K562 (cell line): ENCODE measurements at regions not wholly inside any gene's neighbourhood (a gene's known extent, or its start where the extent isn't known, plus 50 kb on each side); places are given as distances from the start of the nearest gene placed in this dataset.

Experiments used
- BHLHE40 ChIP-seq: IDR thresholded peaks from 2 replicates; pipeline ENCODE4 v1.6.1; 2011; ENCODE audit warnings: low read length, improper control_type of control experiment
- DDX20 ChIP-seq: fragments of 450-650 bp; IDR thresholded peaks from 2 replicates; pipeline ENCODE4 v1.6.1; 2016; ENCODE audit warnings: missing genetic modification characterization, low read depth, mild to moderate bottlenecking, missing compliant biosample characterization, moderate library complexity
- KLF16 ChIP-seq: IDR thresholded peaks from 2 replicates; pipeline ENCODE4 v1.6.1; 2016; ENCODE audit warnings: antibody characterized with exemption
- KLF6 ChIP-seq: fragments of 250-450 bp; sonication (Bioruptor Pico); IDR thresholded peaks from 2 replicates; pipeline ENCODE4 v1.4.0; 2020; ENCODE audit warnings: mild to moderate bottlenecking, moderate library complexity, borderline replicate concordance
- MTA3 ChIP-seq: fragments of 450-650 bp; formaldehyde crosslinking; IDR thresholded peaks from 2 replicates; pipeline ENCODE4 v1.6.1; 2017; ENCODE audit warnings: mild to moderate bottlenecking, borderline replicate concordance
- RBM14 ChIP-seq: fragments of 200-400 bp; formaldehyde crosslinking; IDR thresholded peaks from 2 replicates; pipeline ENCODE4 v1.6.1; 2018; ENCODE audit warnings: low read depth, mild to moderate bottlenecking, low read length, moderate library complexity, borderline replicate concordance; ENCODE audit not compliant: insufficient read depth
- ZNF197 ChIP-seq: fragments of 200-800 bp; sonication (Bioruptor generic); IDR thresholded peaks from 2 replicates; pipeline ENCODE4 v1.6.1; 2016; ENCODE audit warnings: low read depth, missing genetic modification characterization, missing compliant biosample characterization
- ZNF41 ChIP-seq: fragments of 250-450 bp; sonication (Bioruptor Pico); conservative IDR thresholded peaks from 2 replicates; pipeline ENCODE4 v1.4.0; 2020; ENCODE audit warnings: mild to moderate bottlenecking
- ZNF699 ChIP-seq: fragments of 250-450 bp; sonication (Bioruptor Pico); IDR thresholded peaks from 2 replicates; pipeline ENCODE4 v1.8.0; 2021; ENCODE audit warnings: mild to moderate bottlenecking, moderate library complexity; ENCODE audit not compliant: insufficient replicate concordance
- TF ChIP-seq, protein P1 (sequence below): fragments of 450-650 bp; IDR thresholded peaks from 2 replicates; pipeline ENCODE4 v1.6.1; 2016; ENCODE audit warnings: mild to moderate bottlenecking, moderate library complexity
- TF ChIP-seq, protein P2 (sequence below): fragments of 450-650 bp; IDR thresholded peaks from one replicate; pipeline ENCODE4 v1.6.1; 2018; ENCODE audit warnings: mild to moderate bottlenecking, moderate library complexity; ENCODE audit not compliant: partially characterized antibody
- TF ChIP-seq, protein P3 (sequence below): fragments of 450-650 bp; formaldehyde crosslinking; conservative IDR thresholded peaks from 2 replicates; pipeline ENCODE4 v1.4.0; 2022; ENCODE audit warnings: mild to moderate bottlenecking, missing genetic modification characterization
- TF ChIP-seq, protein P4 (sequence below): IDR thresholded peaks from 2 replicates; pipeline ENCODE4 v1.6.1; 2016; ENCODE audit warnings: missing genetic modification characterization, missing compliant biosample characterization

DNA sequence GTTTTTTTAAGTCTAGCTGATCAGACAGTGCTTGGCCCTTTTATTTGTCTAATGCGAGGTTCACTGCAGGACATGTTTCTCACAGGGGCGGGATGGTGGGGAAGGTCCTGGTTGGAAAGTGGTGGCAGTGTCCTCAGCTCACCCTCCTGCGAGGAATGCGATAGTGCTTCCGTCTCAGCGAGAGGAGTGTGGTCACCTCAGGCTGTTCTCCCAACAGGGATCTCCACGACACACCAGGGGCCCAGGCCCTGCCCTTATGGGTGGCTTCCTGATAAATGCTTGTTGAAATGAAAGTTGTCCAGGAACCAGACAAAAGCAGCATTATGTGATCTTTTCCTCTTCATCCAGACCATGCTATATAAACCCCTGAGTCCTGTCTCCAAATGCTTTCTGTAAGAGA is 70.1 kb downstream of the BOLA3 start (continued):
- TF ChIP-seq, protein P1, sequence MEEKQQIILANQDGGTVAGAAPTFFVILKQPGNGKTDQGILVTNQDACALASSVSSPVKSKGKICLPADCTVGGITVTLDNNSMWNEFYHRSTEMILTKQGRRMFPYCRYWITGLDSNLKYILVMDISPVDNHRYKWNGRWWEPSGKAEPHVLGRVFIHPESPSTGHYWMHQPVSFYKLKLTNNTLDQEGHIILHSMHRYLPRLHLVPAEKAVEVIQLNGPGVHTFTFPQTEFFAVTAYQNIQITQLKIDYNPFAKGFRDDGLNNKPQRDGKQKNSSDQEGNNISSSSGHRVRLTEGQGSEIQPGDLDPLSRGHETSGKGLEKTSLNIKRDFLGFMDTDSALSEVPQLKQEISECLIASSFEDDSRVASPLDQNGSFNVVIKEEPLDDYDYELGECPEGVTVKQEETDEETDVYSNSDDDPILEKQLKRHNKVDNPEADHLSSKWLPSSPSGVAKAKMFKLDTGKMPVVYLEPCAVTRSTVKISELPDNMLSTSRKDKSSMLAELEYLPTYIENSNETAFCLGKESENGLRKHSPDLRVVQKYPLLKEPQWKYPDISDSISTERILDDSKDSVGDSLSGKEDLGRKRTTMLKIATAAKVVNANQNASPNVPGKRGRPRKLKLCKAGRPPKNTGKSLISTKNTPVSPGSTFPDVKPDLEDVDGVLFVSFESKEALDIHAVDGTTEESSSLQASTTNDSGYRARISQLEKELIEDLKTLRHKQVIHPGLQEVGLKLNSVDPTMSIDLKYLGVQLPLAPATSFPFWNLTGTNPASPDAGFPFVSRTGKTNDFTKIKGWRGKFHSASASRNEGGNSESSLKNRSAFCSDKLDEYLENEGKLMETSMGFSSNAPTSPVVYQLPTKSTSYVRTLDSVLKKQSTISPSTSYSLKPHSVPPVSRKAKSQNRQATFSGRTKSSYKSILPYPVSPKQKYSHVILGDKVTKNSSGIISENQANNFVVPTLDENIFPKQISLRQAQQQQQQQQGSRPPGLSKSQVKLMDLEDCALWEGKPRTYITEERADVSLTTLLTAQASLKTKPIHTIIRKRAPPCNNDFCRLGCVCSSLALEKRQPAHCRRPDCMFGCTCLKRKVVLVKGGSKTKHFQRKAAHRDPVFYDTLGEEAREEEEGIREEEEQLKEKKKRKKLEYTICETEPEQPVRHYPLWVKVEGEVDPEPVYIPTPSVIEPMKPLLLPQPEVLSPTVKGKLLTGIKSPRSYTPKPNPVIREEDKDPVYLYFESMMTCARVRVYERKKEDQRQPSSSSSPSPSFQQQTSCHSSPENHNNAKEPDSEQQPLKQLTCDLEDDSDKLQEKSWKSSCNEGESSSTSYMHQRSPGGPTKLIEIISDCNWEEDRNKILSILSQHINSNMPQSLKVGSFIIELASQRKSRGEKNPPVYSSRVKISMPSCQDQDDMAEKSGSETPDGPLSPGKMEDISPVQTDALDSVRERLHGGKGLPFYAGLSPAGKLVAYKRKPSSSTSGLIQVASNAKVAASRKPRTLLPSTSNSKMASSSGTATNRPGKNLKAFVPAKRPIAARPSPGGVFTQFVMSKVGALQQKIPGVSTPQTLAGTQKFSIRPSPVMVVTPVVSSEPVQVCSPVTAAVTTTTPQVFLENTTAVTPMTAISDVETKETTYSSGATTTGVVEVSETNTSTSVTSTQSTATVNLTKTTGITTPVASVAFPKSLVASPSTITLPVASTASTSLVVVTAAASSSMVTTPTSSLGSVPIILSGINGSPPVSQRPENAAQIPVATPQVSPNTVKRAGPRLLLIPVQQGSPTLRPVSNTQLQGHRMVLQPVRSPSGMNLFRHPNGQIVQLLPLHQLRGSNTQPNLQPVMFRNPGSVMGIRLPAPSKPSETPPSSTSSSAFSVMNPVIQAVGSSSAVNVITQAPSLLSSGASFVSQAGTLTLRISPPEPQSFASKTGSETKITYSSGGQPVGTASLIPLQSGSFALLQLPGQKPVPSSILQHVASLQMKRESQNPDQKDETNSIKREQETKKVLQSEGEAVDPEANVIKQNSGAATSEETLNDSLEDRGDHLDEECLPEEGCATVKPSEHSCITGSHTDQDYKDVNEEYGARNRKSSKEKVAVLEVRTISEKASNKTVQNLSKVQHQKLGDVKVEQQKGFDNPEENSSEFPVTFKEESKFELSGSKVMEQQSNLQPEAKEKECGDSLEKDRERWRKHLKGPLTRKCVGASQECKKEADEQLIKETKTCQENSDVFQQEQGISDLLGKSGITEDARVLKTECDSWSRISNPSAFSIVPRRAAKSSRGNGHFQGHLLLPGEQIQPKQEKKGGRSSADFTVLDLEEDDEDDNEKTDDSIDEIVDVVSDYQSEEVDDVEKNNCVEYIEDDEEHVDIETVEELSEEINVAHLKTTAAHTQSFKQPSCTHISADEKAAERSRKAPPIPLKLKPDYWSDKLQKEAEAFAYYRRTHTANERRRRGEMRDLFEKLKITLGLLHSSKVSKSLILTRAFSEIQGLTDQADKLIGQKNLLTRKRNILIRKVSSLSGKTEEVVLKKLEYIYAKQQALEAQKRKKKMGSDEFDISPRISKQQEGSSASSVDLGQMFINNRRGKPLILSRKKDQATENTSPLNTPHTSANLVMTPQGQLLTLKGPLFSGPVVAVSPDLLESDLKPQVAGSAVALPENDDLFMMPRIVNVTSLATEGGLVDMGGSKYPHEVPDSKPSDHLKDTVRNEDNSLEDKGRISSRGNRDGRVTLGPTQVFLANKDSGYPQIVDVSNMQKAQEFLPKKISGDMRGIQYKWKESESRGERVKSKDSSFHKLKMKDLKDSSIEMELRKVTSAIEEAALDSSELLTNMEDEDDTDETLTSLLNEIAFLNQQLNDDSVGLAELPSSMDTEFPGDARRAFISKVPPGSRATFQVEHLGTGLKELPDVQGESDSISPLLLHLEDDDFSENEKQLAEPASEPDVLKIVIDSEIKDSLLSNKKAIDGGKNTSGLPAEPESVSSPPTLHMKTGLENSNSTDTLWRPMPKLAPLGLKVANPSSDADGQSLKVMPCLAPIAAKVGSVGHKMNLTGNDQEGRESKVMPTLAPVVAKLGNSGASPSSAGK: no peak; the same call in 1 of the 2 replicates
- TF ChIP-seq RBM14 (no peak), DDX20 (tag) (no peak), BHLHE40 (no peak), ZNF41 (CRISPR knock-in tag) (no peak), MTA3 (peak; percentile 73; the same call in 1 of the 2 replicates), KLF6 (no peak), KLF16 (no peak), ZNF197 (CRISPR knock-in tag) (no peak), ZNF699 (no peak)
- TF ChIP-seq, protein P2, sequence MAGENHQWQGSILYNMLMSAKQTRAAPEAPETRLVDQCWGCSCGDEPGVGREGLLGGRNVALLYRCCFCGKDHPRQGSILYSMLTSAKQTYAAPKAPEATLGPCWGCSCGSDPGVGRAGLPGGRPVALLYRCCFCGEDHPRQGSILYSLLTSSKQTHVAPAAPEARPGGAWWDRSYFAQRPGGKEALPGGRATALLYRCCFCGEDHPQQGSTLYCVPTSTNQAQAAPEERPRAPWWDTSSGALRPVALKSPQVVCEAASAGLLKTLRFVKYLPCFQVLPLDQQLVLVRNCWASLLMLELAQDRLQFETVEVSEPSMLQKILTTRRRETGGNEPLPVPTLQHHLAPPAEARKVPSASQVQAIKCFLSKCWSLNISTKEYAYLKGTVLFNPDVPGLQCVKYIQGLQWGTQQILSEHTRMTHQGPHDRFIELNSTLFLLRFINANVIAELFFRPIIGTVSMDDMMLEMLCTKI: no peak
- TF ChIP-seq, protein P3, sequence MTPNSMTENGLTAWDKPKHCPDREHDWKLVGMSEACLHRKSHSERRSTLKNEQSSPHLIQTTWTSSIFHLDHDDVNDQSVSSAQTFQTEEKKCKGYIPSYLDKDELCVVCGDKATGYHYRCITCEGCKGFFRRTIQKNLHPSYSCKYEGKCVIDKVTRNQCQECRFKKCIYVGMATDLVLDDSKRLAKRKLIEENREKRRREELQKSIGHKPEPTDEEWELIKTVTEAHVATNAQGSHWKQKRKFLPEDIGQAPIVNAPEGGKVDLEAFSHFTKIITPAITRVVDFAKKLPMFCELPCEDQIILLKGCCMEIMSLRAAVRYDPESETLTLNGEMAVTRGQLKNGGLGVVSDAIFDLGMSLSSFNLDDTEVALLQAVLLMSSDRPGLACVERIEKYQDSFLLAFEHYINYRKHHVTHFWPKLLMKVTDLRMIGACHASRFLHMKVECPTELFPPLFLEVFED (CRISPR knock-in tag): no peak
- TF ChIP-seq, protein P4, sequence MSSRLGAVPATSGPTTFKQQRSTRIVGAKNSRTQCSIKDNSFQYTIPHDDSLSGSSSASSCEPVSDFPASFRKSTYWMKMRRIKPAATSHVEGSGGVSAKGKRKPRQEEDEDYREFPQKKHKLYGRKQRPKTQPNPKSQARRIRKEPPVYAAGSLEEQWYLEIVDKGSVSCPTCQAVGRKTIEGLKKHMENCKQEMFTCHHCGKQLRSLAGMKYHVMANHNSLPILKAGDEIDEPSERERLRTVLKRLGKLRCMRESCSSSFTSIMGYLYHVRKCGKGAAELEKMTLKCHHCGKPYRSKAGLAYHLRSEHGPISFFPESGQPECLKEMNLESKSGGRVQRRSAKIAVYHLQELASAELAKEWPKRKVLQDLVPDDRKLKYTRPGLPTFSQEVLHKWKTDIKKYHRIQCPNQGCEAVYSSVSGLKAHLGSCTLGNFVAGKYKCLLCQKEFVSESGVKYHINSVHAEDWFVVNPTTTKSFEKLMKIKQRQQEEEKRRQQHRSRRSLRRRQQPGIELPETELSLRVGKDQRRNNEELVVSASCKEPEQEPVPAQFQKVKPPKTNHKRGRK (tag): no peak
